Endodermal cell (in vitro differentiated cells): ENCODE measurements at regions not wholly inside any gene's neighbourhood (a gene's known extent, or its start where the extent isn't known, plus 50 kb on each side); places are given as distances from the start of the nearest gene placed in this dataset.

Source experiments
- DNase-seq: peaks from one replicate; pipeline ENCODE4 v3.0.0-alpha.2; 2017
- H3K27ac ChIP-seq: 2 replicates; pipeline ENCODE4 v1.5.1; 2013; ENCODE audit warnings: mild to moderate bottlenecking, low read depth, low read length, moderate library complexity
- H3K27me3 ChIP-seq: 2 replicates; pipeline ENCODE4 v1.6.1; 2013; ENCODE audit warnings: mild to moderate bottlenecking, low read length, moderate library complexity; ENCODE audit not compliant: insufficient read depth, control insufficient read depth, poor library complexity, severe bottlenecking
- H3K36me3 ChIP-seq: 2 replicates; pipeline ENCODE4 v1.7.0; 2013; ENCODE audit warnings: mild to moderate bottlenecking, low read length, moderate library complexity; ENCODE audit not compliant: control insufficient read depth, insufficient read depth
- H3K4me1 ChIP-seq: one replicate; pipeline ENCODE4 v1.7.0; 2013; ENCODE audit warnings: low read length; ENCODE audit not compliant: control insufficient read depth, insufficient read depth
- H3K4me3 ChIP-seq: 2 replicates; pipeline ENCODE4 v1.5.1; 2013; ENCODE audit warnings: mild to moderate bottlenecking, low read length, moderate library complexity
- H3K9ac ChIP-seq: 2 replicates; pipeline ENCODE4 v1.6.1; 2013; ENCODE audit warnings: mild to moderate bottlenecking, low read length, moderate library complexity; ENCODE audit not compliant: poor library complexity, severe bottlenecking; ENCODE audit errors: extremely low read depth
- H3K9me3 ChIP-seq: 2 replicates; pipeline ENCODE4 v1.6.1; 2013; ENCODE audit warnings: mild to moderate bottlenecking, low read length, moderate library complexity; ENCODE audit not compliant: control insufficient read depth
- H3K27ac Mint-ChIP-seq: 2 replicates; pipeline ENCODE4 v1.8.0; 2020; ENCODE audit warnings: mixed read lengths
- H3K27me3 Mint-ChIP-seq: 2 replicates; pipeline ENCODE4 v1.8.0; 2021; ENCODE audit warnings: mild to moderate bottlenecking, mixed read lengths; ENCODE audit not compliant: insufficient read depth
- H3K36me3 Mint-ChIP-seq: 2 replicates; pipeline ENCODE4 v1.8.0; 2020; ENCODE audit warnings: low read depth, mixed read lengths
- H3K4me1 Mint-ChIP-seq: 2 replicates; pipeline ENCODE4 v1.8.0; 2020; ENCODE audit warnings: mixed read lengths
- H3K4me3 Mint-ChIP-seq: 2 replicates; pipeline ENCODE4 v1.8.0; 2020; ENCODE audit warnings: mild to moderate bottlenecking, moderate library complexity, mixed read lengths
- H3K9me3 Mint-ChIP-seq: 2 replicates; pipeline ENCODE4 v1.8.0; 2020; ENCODE audit warnings: mild to moderate bottlenecking, mixed read lengths
- CTCF ChIP-seq: fragments of 200-600 bp; sonication (generic); conservative IDR thresholded peaks from 2 replicates; pipeline ENCODE4 v1.5.0; 2021; ENCODE audit warnings: antibody characterized with exemption, mild to moderate bottlenecking
- WGBS, 2 experiments: methylation state at CpG; one replicate each; pipeline versions ENCODE4 v1.1.5 to v1.1.7; 2013; ENCODE audit warnings: missing lambda C conversion rate in 2 of 2, mixed read lengths in 1 of 2; ENCODE audit not compliant: insufficient coverage in 1 of 2, insufficient read length in 1 of 2; 5-methylcytosine and 5-hydroxymethylcytosine counted together

DNA sequence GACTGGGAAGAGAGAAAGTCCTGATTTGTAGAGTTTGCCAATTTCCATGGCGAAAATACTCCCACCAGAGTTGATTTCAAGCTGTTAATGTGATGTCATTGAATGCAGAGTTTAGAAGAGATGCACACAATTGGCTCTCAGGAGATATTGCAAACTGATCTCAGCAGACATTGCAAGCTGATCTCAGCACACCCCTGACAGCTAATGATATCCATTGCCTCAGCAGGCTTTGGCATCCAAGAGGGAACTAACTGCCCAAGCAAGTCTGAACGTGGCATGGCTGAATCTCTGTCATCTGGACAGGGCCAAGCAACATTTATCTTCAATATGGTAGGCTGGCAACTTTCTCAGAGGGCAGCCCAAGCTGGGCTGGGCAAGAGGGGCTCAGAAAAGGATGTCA lies 78.4 kb upstream of the CYP1B1 start:
- Histone ChIP-seq H3K27ac (no peak overlapping the region), H3K36me3 (no peaks in the 10 kb centered on the region), H3K27me3 (peaks cover 20% of the 10 kb centered on the region), H3K9ac (no peak overlapping the region), H3K4me3 (no peak overlapping the region), H3K9me3 (no peaks in the 10 kb centered on the region), H3K4me1 (peaks cover 29% of the 10 kb centered on the region)
- Mint-ChIP-seq H3K27ac (no peak overlapping the region), H3K9me3 (no peaks in the 10 kb centered on the region), H3K27me3 (peaks cover 28% of the 10 kb centered on the region), H3K4me1 (peaks cover 54% of the 10 kb centered on the region), H3K36me3 (no peaks in the 10 kb centered on the region), H3K4me3 (no peak overlapping the region)
- 91 to 100% methylated on average over 2 of the region's 2 CpGs for WGBS, 2 experiments
- DNase-seq = no peak
- TF ChIP-seq CTCF = no peak

GRCh38 chr2:38153476-38154135 lies 77.7 kb upstream of the CYP1B1 start:
- Mint-ChIP-seq H3K27me3 (peaks cover 20% of the 10 kb centered on the region), H3K27ac (no peak overlapping the region), H3K4me3 (no peak overlapping the region), H3K9me3 (no peaks in the 10 kb centered on the region), H3K4me1 (peaks cover 50% of the 10 kb centered on the region), H3K36me3 (no peaks in the 10 kb centered on the region)
- Histone ChIP-seq H3K9ac (no peak overlapping the region), H3K27me3 (peaks cover 13% of the 10 kb centered on the region), H3K4me1 (peaks cover 29% of the 10 kb centered on the region), H3K9me3 (no peaks in the 10 kb centered on the region), H3K27ac (no peak overlapping the region), H3K4me3 (no peak overlapping the region), H3K36me3 (no peaks in the 10 kb centered on the region)
- TF ChIP-seq CTCF = no peak
- 93 to 98% methylated on average over 5 to 6 of the region's 6 CpGs for WGBS, 2 experiments
- DNase-seq = no peak

DNA sequence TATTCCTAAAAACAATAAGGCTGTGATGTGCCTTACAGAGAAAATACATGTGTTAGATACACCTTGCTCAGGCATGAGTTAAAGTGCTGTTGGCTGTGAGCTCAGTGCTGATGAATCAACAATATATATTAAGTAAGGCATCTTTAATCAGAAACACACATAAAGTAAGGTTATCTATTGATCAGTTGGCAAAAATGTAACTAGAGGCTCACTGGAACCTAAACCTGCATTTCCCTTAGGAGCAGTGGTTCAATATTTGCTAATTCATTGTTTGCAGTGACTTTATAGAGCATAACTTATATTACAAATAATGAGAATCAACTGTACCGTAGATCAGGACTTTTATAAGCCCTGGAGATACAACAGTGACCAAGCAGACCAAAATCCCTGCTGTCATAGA lies 77.0 kb upstream of the CYP1B1 start:
- no peak overlapping the region for H3K4me3 ChIP-seq
- TF ChIP-seq CTCF = no peak
- H3K9ac ChIP-seq = no peak overlapping the region
- no peak overlapping the region for H3K27ac Mint-ChIP-seq
- no peaks in the 10 kb centered on the region for H3K9me3 Mint-ChIP-seq
- no peaks in the 10 kb centered on the region for H3K9me3 ChIP-seq
- DNase-seq = no peak
- H3K4me1 Mint-ChIP-seq = peaks cover 45% of the 10 kb centered on the region
- H3K36me3 ChIP-seq = no peaks in the 10 kb centered on the region
- H3K36me3 Mint-ChIP-seq = no peaks in the 10 kb centered on the region
- no peak overlapping the region for H3K27ac ChIP-seq
- peaks cover 28% of the 10 kb centered on the region for H3K4me1 ChIP-seq
- H3K27me3 Mint-ChIP-seq = peaks cover 13% of the 10 kb centered on the region
- 100% methylated on average over 1 of the region's 1 CpG for WGBS, 2 experiments
- no peak overlapping the region for H3K4me3 Mint-ChIP-seq
- H3K27me3 ChIP-seq = peaks cover 6% of the 10 kb centered on the region
